IMR-90 (cell line): ENCODE measurements at regions not wholly inside any gene's neighbourhood (a gene's known extent, or its start where the extent isn't known, plus 50 kb on each side); places are given as distances from the start of the nearest gene placed in this dataset.

Source experiments
- ATAC-seq: fragments of 200-7000 bp; cut with Tn5 transposase; 2 replicates; pipeline ENCODE4 v1.9.1; 2020; ENCODE audit warnings: low read depth, mild to moderate bottlenecking, moderate library complexity
- BruUV-seq: library from RNA; stranded (reverse); fragments of 400-500 nt; replicated peaks from 2 replicates; lab custom pipeline; 2021; lab: Mats Ljungman, UMichigan
- CTCF ChIA-PET: fragments of 300-600 bp; formaldehyde crosslinking; extraction: SDS; loops from one replicate; lab custom pipeline; 2021; ENCODE audit warnings: antibody characterized with exemption; lab: Yijun Ruan, JAX
- POLR2A ChIA-PET: fragments of 300-600 bp; sonication (Branson Sonifier 250); formaldehyde crosslinking; loops from one replicate; lab custom pipeline; 2022; ENCODE audit warnings: antibody characterized with exemption; ENCODE audit not compliant: unreplicated experiment; lab: Charles Lee
- DNase-seq: peaks from one replicate; pipeline ENCODE4 v3.0.0; 2013
- H2AFZ ChIP-seq: replicated peaks from 2 replicates; pipeline ENCODE3; 2013; ENCODE audit warnings: low read length, mild to moderate bottlenecking; ENCODE audit not compliant: poor library complexity
- H2AK5ac ChIP-seq: 2 replicates; pipeline ENCODE4 v1.6.1; 2013; ENCODE audit warnings: low read depth, low read length, inconsistent platforms
- H2AK9ac ChIP-seq: replicated peaks from 2 replicates; pipeline ENCODE3; 2013; ENCODE audit warnings: mild to moderate bottlenecking, low read depth, low read length, moderate library complexity; ENCODE audit not compliant: poor library complexity
- H2BK120ac ChIP-seq: 2 replicates; pipeline ENCODE4 v1.6.1; 2013; ENCODE audit warnings: low read depth, low read length, inconsistent platforms
- H2BK15ac ChIP-seq: 3 replicates; pipeline ENCODE4 v1.6.1; 2013; ENCODE audit warnings: low read depth, low read length, inconsistent platforms
- H2BK20ac ChIP-seq: 2 replicates; pipeline ENCODE4 v1.6.1; 2013; ENCODE audit warnings: low read depth, mild to moderate bottlenecking, inconsistent platforms, low read length, moderate library complexity
- H2BK5ac ChIP-seq: 2 replicates; pipeline ENCODE4 v1.6.1; 2013; ENCODE audit warnings: mild to moderate bottlenecking, low read depth, low read length, inconsistent platforms; ENCODE audit not compliant: poor library complexity, severe bottlenecking
- H3K14ac ChIP-seq: replicated peaks from 2 replicates; pipeline ENCODE4 v1.6.1; 2013; ENCODE audit warnings: low read depth, low read length, inconsistent platforms
- H3K18ac ChIP-seq: 2 replicates; pipeline ENCODE4 v1.6.1; 2013; ENCODE audit warnings: low read depth, low read length, control low read depth
- H3K23ac ChIP-seq: 2 replicates; pipeline ENCODE4 v1.6.1; 2013; ENCODE audit warnings: low read depth, low read length, inconsistent platforms
- H3K27ac ChIP-seq: 2 replicates; pipeline ENCODE4 v1.5.1; 2013; ENCODE audit warnings: mild to moderate bottlenecking, control low read depth, low read length; ENCODE audit not compliant: insufficient read depth
- H3K27me3 ChIP-seq: 2 replicates; pipeline ENCODE4 v1.6.1; 2013; ENCODE audit warnings: low read length; ENCODE audit not compliant: control insufficient read depth, insufficient read depth
- H3K36me3 ChIP-seq: 2 replicates; pipeline ENCODE4 v1.6.1; 2013; ENCODE audit warnings: low read length, mixed read lengths; ENCODE audit not compliant: control insufficient read depth, insufficient read depth
- H3K4ac ChIP-seq: 2 replicates; pipeline ENCODE4 v1.6.1; 2013; ENCODE audit warnings: low read depth, low read length, inconsistent platforms
- H3K4me1 ChIP-seq: 2 replicates; pipeline ENCODE4 v1.6.1; 2013; ENCODE audit warnings: low read length, mixed read lengths; ENCODE audit not compliant: control insufficient read depth, insufficient read depth
- H3K4me2 ChIP-seq: 2 replicates; pipeline ENCODE4 v1.6.1; 2013; ENCODE audit warnings: low read depth, mild to moderate bottlenecking, control low read depth, low read length, moderate library complexity
- H3K4me3 ChIP-seq: 2 replicates; pipeline ENCODE4 v1.5.1; 2013; ENCODE audit warnings: low read depth, mild to moderate bottlenecking, control low read depth, low read length, moderate library complexity; ENCODE audit not compliant: insufficient read depth
- H3K56ac ChIP-seq: 2 replicates; pipeline ENCODE4 v1.6.1; 2013; ENCODE audit warnings: low read length, inconsistent platforms; ENCODE audit not compliant: insufficient read depth; ENCODE audit errors: extremely low read depth
- H3K79me1 ChIP-seq, 2 experiments: 2 replicates each; pipeline ENCODE4 v1.6.1; 2013; ENCODE audit warnings: low read length in 2 of 2, inconsistent platforms in 1 of 2, low read depth in 1 of 2
- H3K9ac ChIP-seq: 2 replicates; pipeline ENCODE4 v1.6.1; 2013; ENCODE audit warnings: low read depth, low read length, control low read depth
- H3K9me1 ChIP-seq: 2 replicates; pipeline ENCODE4 v1.6.1; 2013; ENCODE audit warnings: low read length, inconsistent platforms; ENCODE audit not compliant: insufficient read depth
- H3K9me3 ChIP-seq: 2 replicates; pipeline ENCODE4 v1.6.1; 2013; ENCODE audit warnings: low read length; ENCODE audit not compliant: control insufficient read depth, insufficient read depth
- H4K20me1 ChIP-seq: 2 replicates; pipeline ENCODE4 v1.6.1; 2013; ENCODE audit warnings: low read length, inconsistent platforms; ENCODE audit not compliant: insufficient read depth
- H4K5ac ChIP-seq: 2 replicates; pipeline ENCODE4 v1.6.1; 2013; ENCODE audit warnings: mild to moderate bottlenecking, low read depth, low read length, control low read depth
- H4K8ac ChIP-seq, 2 experiments: 2 replicates each; pipeline ENCODE4 v1.6.1; 2013; ENCODE audit warnings: low read depth in 2 of 2, low read length in 2 of 2, control low read depth in 1 of 2, inconsistent platforms in 1 of 2
- H4K91ac ChIP-seq: 2 replicates; pipeline ENCODE4 v1.6.1; 2013; ENCODE audit warnings: low read depth, low read length, inconsistent platforms; ENCODE audit not compliant: insufficient read depth
- BHLHE40 ChIP-seq: fragments of 150-350 bp; IDR thresholded peaks from 2 replicates; pipeline ENCODE4 v1.6.1; 2016; ENCODE audit warnings: mild to moderate bottlenecking, low read depth, low read length
- CEBPB ChIP-seq: IDR thresholded peaks from 2 replicates; pipeline ENCODE4 v1.6.1; 2012; ENCODE audit warnings: low read depth, low read length, improper control_type of control experiment
- ELK1 ChIP-seq: fragments of 150-350 bp; IDR thresholded peaks from 2 replicates; pipeline ENCODE4 v1.6.1; 2016; ENCODE audit warnings: low read depth, mild to moderate bottlenecking, low read length, moderate library complexity, borderline replicate concordance
- MAFK ChIP-seq: IDR thresholded peaks from 2 replicates; pipeline ENCODE4 v1.6.1; 2012; ENCODE audit warnings: low read depth, low read length, improper control_type of control experiment
- MAZ ChIP-seq: IDR thresholded peaks from 2 replicates; pipeline ENCODE4 v1.6.1; 2012; ENCODE audit warnings: low read depth, mild to moderate bottlenecking, low read length, improper control_type of control experiment, moderate library complexity, borderline replicate concordance
- MXI1 ChIP-seq: IDR thresholded peaks from 2 replicates; pipeline ENCODE4 v1.6.1; 2012; ENCODE audit warnings: low read depth, mild to moderate bottlenecking, low read length, moderate library complexity, borderline replicate concordance
- NFE2L2 ChIP-seq: fragments of 150-350 bp; IDR thresholded peaks from 2 replicates; pipeline ENCODE4 v1.6.1; 2016; ENCODE audit warnings: low read depth, mild to moderate bottlenecking, low read length
- POLR2A ChIP-seq: IDR thresholded peaks from 2 replicates; pipeline ENCODE4 v1.6.1; 2012; ENCODE audit warnings: mild to moderate bottlenecking, low read depth, low read length
- RAD21 ChIP-seq: IDR thresholded peaks from 2 replicates; pipeline ENCODE4 v1.6.1; 2012; ENCODE audit warnings: low read length, improper control_type of control experiment
- RCOR1 ChIP-seq: IDR thresholded peaks from 2 replicates; pipeline ENCODE4 v1.6.1; 2012; ENCODE audit warnings: mild to moderate bottlenecking, low read length, improper control_type of control experiment; ENCODE audit not compliant: insufficient replicate concordance
- SMC3 ChIP-seq: fragments of 150-350 bp; IDR thresholded peaks from 2 replicates; pipeline ENCODE4 v1.6.1; 2016; ENCODE audit warnings: low read depth, mild to moderate bottlenecking, antibody characterized with exemption, low read length, moderate library complexity
- dilution Hi-C: fragments of 300-500 bp; cut with HindIII; formaldehyde crosslinking; loops from one replicate; pipeline ENCODE4 v1.14.3; 2018; ENCODE audit warnings: low sequenced_read_pairs; ENCODE audit not compliant: unreplicated experiment
- in situ Hi-C: fragments of 300-500 bp; cut with MboI; formaldehyde crosslinking; loops from 3 replicates; pipeline ENCODE4 v1.14.3; 2019; ENCODE audit warnings: low sequenced_read_pairs, inconsistent platforms, mixed read lengths
- intact Hi-C: fragments of 100-400 bp; cut with micrococcal nuclease; formaldehyde crosslinking; loops from 2 replicates; pipeline ENCODE4 v1.10.0; 2022

DNA sequence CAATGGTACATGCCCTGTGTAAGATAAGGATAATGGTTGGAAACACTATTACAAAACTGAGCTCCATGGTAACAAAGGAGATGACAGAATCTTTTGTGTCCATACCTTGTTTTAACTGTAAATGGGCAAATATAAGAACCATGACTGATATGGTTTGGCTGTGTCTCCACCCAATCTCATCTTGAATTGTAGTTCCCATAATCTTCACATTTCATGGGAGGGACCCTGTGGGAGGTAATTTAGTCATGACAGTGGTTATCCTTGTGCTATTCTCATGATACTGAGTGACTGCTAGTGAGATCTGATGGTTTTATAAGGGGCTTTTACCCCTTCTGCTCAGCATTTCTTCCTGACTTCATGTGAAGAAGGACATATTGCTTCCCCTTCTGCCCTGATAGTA lies 211.7 kb upstream of the RGPD4 start:
- Histone ChIP-seq H3K9me1 (no peaks in the 10 kb centered on the region), H2AK5ac (no peak overlapping the region), H4K91ac (no peak overlapping the region), H2BK15ac (no peak overlapping the region), H3K14ac (no peak overlapping the region), H3K18ac (no peak overlapping the region), H3K9me3 (0 out of 2 replicates have a peak, but pooled peaks cover 7% of the 10 kb centered on the region), H3K27me3 (no peaks in the 10 kb centered on the region), H4K5ac (no peak overlapping the region), H2AK9ac (no peak overlapping the region), H3K4me3 (no peak overlapping the region), H2AFZ (no peak overlapping the region), H3K9ac (no peak overlapping the region), H3K79me1 (no peaks in the 10 kb centered on the region), H4K20me1 (no peaks in the 10 kb centered on the region), H3K4me1 (no peaks in the 10 kb centered on the region), H3K27ac (no peak overlapping the region), H3K4me2 (no peak overlapping the region), H3K56ac (no peak overlapping the region), H3K23ac (no peak overlapping the region), H3K36me3 (no peaks in the 10 kb centered on the region), H2BK5ac (no peak overlapping the region), H2BK20ac (no peak overlapping the region), H3K4ac (no peak overlapping the region), H2BK120ac (no peak overlapping the region), H4K8ac (no peak overlapping the region)
- in situ Hi-C loops (no loop called here), dilution Hi-C loops (no loop called here), intact Hi-C loops (no loop called here)
- DNase-seq (no peak), ATAC-seq (no peak)
- ChIA-PET CTCF (no interaction called here), POLR2A (no interaction called here)
- TF ChIP-seq RAD21 = no peak
- TF ChIP-seq MXI1 = no peak
- TF ChIP-seq ELK1 = no peak
- TF ChIP-seq MAZ = no peak
- TF ChIP-seq SMC3 = no peak
- TF ChIP-seq RCOR1 = no peak
- TF ChIP-seq MAFK = no peak
- no peak for TF ChIP-seq CEBPB
- no peak for TF ChIP-seq BHLHE40
- no peak for TF ChIP-seq NFE2L2
- no peak for TF ChIP-seq POLR2A
- no TSS peak for BruUV-seq
